WTC11 (cell line): ENCODE measurements at regions not wholly inside any gene's neighbourhood (a gene's known extent, or its start where the extent isn't known, plus 50 kb on each side); places are given as distances from the start of the nearest gene placed in this dataset.

ENCODE experiments used
- ATAC-seq: fragments of 200-7000 bp; cut with Tn5 transposase; 2 replicates; pipeline ENCODE4 v1.10.0; 2021; ENCODE audit warnings: mild to moderate bottlenecking, moderate library complexity
- CTCF ChIA-PET: fragments of 300-600 bp; sonication (Branson Sonifier 250); formaldehyde crosslinking; loops from one replicate; lab custom pipeline; 2021; ENCODE audit warnings: antibody characterized with exemption; lab: Charles Lee
- POLR2A ChIA-PET: fragments of 350-600 bp; sonication (Branson Sonifier 250); formaldehyde crosslinking; loops from one replicate; lab custom pipeline; 2021; ENCODE audit warnings: antibody characterized with exemption; lab: Charles Lee
- DNase-seq: peaks from one replicate; pipeline ENCODE4 v3.0.0; 2021; ENCODE audit warnings: low spot score
- H3K27ac Mint-ChIP-seq: 2 replicates; pipeline ENCODE4 v1.8.0; 2021; ENCODE audit warnings: mixed read lengths
- H3K27me3 Mint-ChIP-seq: 2 replicates; pipeline ENCODE4 v1.8.0; 2021; ENCODE audit warnings: low read depth, mild to moderate bottlenecking, moderate library complexity, mixed read lengths
- H3K36me3 Mint-ChIP-seq: 2 replicates; pipeline ENCODE4 v1.8.0; 2021; ENCODE audit warnings: mixed read lengths
- H3K4me1 Mint-ChIP-seq: 2 replicates; pipeline ENCODE4 v1.8.0; 2022; ENCODE audit warnings: mixed read lengths
- H3K4me3 Mint-ChIP-seq: 2 replicates; pipeline ENCODE4 v1.8.0; 2021; ENCODE audit warnings: mild to moderate bottlenecking, moderate library complexity, mixed read lengths
- H3K9me3 Mint-ChIP-seq: 2 replicates; pipeline ENCODE4 v1.8.0; 2021; ENCODE audit warnings: mixed read lengths
- CBFB ChIP-seq: sonication (generic); formaldehyde crosslinking; IDR thresholded peaks from 2 replicates; pipeline ENCODE4 v1.8.1; 2022; ENCODE audit warnings: mild to moderate bottlenecking, low read depth, missing genetic modification reagents
- CDX4 ChIP-seq: fragments of 250-450 bp; sonication (Bioruptor Pico); IDR thresholded peaks from 2 replicates; pipeline ENCODE4 v1.9.0; 2021; ENCODE audit warnings: moderate library complexity, mild to moderate bottlenecking, inconsistent platforms, borderline replicate concordance
- ELF4 ChIP-seq: sonication (generic); formaldehyde crosslinking; IDR thresholded peaks from 2 replicates; pipeline ENCODE4 v1.8.1; 2022; ENCODE audit warnings: low read depth, mild to moderate bottlenecking, moderate library complexity, missing genetic modification reagents
- ETV6 ChIP-seq: sonication (generic); formaldehyde crosslinking; IDR thresholded peaks from 2 replicates; pipeline ENCODE4 v1.8.1; 2022; ENCODE audit warnings: mild to moderate bottlenecking, missing genetic modification reagents
- FOXP1 ChIP-seq: sonication (generic); formaldehyde crosslinking; IDR thresholded peaks from 2 replicates; pipeline ENCODE4 v1.8.0; 2022; ENCODE audit warnings: missing genetic modification reagents, mild to moderate bottlenecking, moderate library complexity, borderline replicate concordance
- GTF2I ChIP-seq: fragments of 250-450 bp; sonication (Bioruptor Pico); conservative IDR thresholded peaks from 2 replicates; pipeline ENCODE4 v1.4.0; 2021; ENCODE audit warnings: mild to moderate bottlenecking
- MXD4 ChIP-seq: fragments of 250-450 bp; sonication (Bioruptor Pico); IDR thresholded peaks from 2 replicates; pipeline ENCODE4 v1.8.0; 2021; ENCODE audit warnings: mild to moderate bottlenecking, moderate library complexity, borderline replicate concordance
- SMAD4 ChIP-seq: sonication (generic); formaldehyde crosslinking; IDR thresholded peaks from 2 replicates; pipeline ENCODE4 v1.8.0; 2022; ENCODE audit warnings: mild to moderate bottlenecking, missing genetic modification reagents
- TCF7 ChIP-seq: sonication (generic); formaldehyde crosslinking; IDR thresholded peaks from 2 replicates; pipeline ENCODE4 v1.8.0; 2022; ENCODE audit warnings: mild to moderate bottlenecking, low read depth, missing genetic modification reagents, moderate library complexity
- TEAD4 ChIP-seq: sonication (generic); formaldehyde crosslinking; IDR thresholded peaks from 2 replicates; pipeline ENCODE4 v1.8.0; 2022; ENCODE audit warnings: mild to moderate bottlenecking, missing genetic modification reagents
- ZNF121 ChIP-seq: sonication (generic); formaldehyde crosslinking; IDR thresholded peaks from 2 replicates; pipeline ENCODE4 v1.8.0; 2023; ENCODE audit warnings: missing genetic modification reagents
- ZNF396 ChIP-seq: fragments of 250-450 bp; sonication (Bioruptor Pico); IDR thresholded peaks from 2 replicates; pipeline ENCODE4 v1.8.0; 2021; ENCODE audit warnings: mild to moderate bottlenecking, moderate library complexity, borderline replicate concordance
- ZNF416 ChIP-seq: fragments of 250-450 bp; sonication (Bioruptor Pico); IDR thresholded peaks from 2 replicates; pipeline ENCODE4 v1.9.0; 2021; ENCODE audit warnings: mild to moderate bottlenecking, inconsistent platforms
- ZNF671 ChIP-seq: fragments of 250-450 bp; sonication (Bioruptor Pico); IDR thresholded peaks from 2 replicates; pipeline ENCODE4 v1.8.0; 2021; ENCODE audit warnings: mild to moderate bottlenecking
- ZSCAN18 ChIP-seq: fragments of 250-450 bp; sonication (Bioruptor Pico); IDR thresholded peaks from 2 replicates; pipeline ENCODE4 v2.1.2; 2022; ENCODE audit warnings: mild to moderate bottlenecking, moderate library complexity
- TF ChIP-seq, protein P1 (sequence below): sonication (generic); formaldehyde crosslinking; IDR thresholded peaks from 2 replicates; pipeline ENCODE4 v1.8.1; 2022; ENCODE audit warnings: low read depth, mild to moderate bottlenecking, moderate library complexity, missing genetic modification reagents, borderline replicate concordance
- TF ChIP-seq, protein P2 (sequence below): fragments of 250-450 bp; sonication (Bioruptor Pico); IDR thresholded peaks from 2 replicates; pipeline ENCODE4 v1.9.0; 2021; ENCODE audit warnings: mild to moderate bottlenecking, borderline replicate concordance
- TF ChIP-seq, protein P3 (sequence below): sonication (generic); formaldehyde crosslinking; IDR thresholded peaks from 2 replicates; pipeline ENCODE4 v1.8.0; 2023; ENCODE audit warnings: missing genetic modification reagents, mild to moderate bottlenecking, borderline replicate concordance

DNA sequence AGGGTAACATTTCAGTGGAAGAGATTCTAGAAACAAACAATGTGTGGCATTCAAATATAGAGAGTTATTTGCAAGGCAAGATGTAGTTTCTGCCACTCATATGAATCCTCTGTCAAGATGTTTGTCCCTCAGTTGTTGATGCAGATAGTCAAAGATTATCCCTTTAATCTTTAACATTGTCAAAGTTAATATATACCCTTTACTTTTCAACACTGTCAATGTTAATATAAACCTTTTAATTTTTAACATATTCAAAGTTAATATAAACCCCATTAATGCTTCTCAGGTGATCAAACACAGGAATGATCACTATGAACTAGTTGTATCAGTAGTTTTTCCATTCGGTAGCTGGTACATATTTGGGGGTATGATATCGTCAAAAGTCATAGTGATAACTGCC lies 51.9 kb upstream of the PICALM start:
- Mint-ChIP-seq H3K27me3 (no peaks in the 10 kb centered on the region), H3K9me3 (no peaks in the 10 kb centered on the region), H3K36me3 (no peaks in the 10 kb centered on the region), H3K4me1 (no peaks in the 10 kb centered on the region), H3K4me3 (no peak overlapping the region), H3K27ac (no peak overlapping the region)
- TF ChIP-seq ZNF396 (CRISPR knock-in tag) (no peak), FOXP1 (no peak), TEAD4 (CRISPR knock-in tag) (no peak), ZNF121 (no peak), GTF2I (CRISPR knock-in tag) (no peak)
- ChIA-PET CTCF (no interaction called here), POLR2A (no interaction called here)
- ATAC-seq (no peak), DNase-seq (no peak)

GRCh38 chr11:86119906-86120305 lies 51.0 kb upstream of the PICALM start:
- no peak for ATAC-seq

More at GRCh38 chr11:86119906-86120305, 51.0 kb upstream of the PICALM start:
- H3K27me3 Mint-ChIP-seq, result no peaks in the 10 kb centered on the region
- no peak overlapping the region for H3K27ac Mint-ChIP-seq
- no peaks in the 10 kb centered on the region for H3K9me3 Mint-ChIP-seq
- POLR2A ChIA-PET, result no interaction called here
- no peak overlapping the region for H3K4me3 Mint-ChIP-seq
- CTCF ChIA-PET, result no interaction called here
- DNase-seq, result no peak
- no peaks in the 10 kb centered on the region for H3K36me3 Mint-ChIP-seq
- TF ChIP-seq, protein P1, sequence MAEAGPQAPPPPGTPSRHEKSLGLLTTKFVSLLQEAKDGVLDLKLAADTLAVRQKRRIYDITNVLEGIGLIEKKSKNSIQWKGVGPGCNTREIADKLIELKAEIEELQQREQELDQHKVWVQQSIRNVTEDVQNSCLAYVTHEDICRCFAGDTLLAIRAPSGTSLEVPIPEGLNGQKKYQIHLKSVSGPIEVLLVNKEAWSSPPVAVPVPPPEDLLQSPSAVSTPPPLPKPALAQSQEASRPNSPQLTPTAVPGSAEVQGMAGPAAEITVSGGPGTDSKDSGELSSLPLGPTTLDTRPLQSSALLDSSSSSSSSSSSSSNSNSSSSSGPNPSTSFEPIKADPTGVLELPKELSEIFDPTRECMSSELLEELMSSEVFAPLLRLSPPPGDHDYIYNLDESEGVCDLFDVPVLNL (CRISPR knock-in tag), result no peak
- TF ChIP-seq, protein P2, sequence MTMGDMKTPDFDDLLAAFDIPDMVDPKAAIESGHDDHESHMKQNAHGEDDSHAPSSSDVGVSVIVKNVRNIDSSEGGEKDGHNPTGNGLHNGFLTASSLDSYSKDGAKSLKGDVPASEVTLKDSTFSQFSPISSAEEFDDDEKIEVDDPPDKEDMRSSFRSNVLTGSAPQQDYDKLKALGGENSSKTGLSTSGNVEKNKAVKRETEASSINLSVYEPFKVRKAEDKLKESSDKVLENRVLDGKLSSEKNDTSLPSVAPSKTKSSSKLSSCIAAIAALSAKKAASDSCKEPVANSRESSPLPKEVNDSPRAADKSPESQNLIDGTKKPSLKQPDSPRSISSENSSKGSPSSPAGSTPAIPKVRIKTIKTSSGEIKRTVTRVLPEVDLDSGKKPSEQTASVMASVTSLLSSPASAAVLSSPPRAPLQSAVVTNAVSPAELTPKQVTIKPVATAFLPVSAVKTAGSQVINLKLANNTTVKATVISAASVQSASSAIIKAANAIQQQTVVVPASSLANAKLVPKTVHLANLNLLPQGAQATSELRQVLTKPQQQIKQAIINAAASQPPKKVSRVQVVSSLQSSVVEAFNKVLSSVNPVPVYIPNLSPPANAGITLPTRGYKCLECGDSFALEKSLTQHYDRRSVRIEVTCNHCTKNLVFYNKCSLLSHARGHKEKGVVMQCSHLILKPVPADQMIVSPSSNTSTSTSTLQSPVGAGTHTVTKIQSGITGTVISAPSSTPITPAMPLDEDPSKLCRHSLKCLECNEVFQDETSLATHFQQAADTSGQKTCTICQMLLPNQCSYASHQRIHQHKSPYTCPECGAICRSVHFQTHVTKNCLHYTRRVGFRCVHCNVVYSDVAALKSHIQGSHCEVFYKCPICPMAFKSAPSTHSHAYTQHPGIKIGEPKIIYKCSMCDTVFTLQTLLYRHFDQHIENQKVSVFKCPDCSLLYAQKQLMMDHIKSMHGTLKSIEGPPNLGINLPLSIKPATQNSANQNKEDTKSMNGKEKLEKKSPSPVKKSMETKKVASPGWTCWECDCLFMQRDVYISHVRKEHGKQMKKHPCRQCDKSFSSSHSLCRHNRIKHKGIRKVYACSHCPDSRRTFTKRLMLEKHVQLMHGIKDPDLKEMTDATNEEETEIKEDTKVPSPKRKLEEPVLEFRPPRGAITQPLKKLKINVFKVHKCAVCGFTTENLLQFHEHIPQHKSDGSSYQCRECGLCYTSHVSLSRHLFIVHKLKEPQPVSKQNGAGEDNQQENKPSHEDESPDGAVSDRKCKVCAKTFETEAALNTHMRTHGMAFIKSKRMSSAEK (CRISPR knock-in tag), result no peak
- TF ChIP-seq FOXP1 (no peak), ETV6 (CRISPR knock-in tag) (no peak), MXD4 (no peak), GTF2I (CRISPR knock-in tag) (no peak), ZNF396 (CRISPR knock-in tag) (no peak), CBFB (CRISPR knock-in tag) (no peak), SMAD4 (no peak), ZNF416 (CRISPR knock-in tag) (no peak), ELF4 (CRISPR knock-in tag) (no peak), ZSCAN18 (CRISPR knock-in tag) (no peak), CDX4 (CRISPR knock-in tag) (no peak), TCF7 (CRISPR knock-in tag) (no peak), ZNF671 (CRISPR knock-in tag) (no peak)
- TF ChIP-seq, protein P3, sequence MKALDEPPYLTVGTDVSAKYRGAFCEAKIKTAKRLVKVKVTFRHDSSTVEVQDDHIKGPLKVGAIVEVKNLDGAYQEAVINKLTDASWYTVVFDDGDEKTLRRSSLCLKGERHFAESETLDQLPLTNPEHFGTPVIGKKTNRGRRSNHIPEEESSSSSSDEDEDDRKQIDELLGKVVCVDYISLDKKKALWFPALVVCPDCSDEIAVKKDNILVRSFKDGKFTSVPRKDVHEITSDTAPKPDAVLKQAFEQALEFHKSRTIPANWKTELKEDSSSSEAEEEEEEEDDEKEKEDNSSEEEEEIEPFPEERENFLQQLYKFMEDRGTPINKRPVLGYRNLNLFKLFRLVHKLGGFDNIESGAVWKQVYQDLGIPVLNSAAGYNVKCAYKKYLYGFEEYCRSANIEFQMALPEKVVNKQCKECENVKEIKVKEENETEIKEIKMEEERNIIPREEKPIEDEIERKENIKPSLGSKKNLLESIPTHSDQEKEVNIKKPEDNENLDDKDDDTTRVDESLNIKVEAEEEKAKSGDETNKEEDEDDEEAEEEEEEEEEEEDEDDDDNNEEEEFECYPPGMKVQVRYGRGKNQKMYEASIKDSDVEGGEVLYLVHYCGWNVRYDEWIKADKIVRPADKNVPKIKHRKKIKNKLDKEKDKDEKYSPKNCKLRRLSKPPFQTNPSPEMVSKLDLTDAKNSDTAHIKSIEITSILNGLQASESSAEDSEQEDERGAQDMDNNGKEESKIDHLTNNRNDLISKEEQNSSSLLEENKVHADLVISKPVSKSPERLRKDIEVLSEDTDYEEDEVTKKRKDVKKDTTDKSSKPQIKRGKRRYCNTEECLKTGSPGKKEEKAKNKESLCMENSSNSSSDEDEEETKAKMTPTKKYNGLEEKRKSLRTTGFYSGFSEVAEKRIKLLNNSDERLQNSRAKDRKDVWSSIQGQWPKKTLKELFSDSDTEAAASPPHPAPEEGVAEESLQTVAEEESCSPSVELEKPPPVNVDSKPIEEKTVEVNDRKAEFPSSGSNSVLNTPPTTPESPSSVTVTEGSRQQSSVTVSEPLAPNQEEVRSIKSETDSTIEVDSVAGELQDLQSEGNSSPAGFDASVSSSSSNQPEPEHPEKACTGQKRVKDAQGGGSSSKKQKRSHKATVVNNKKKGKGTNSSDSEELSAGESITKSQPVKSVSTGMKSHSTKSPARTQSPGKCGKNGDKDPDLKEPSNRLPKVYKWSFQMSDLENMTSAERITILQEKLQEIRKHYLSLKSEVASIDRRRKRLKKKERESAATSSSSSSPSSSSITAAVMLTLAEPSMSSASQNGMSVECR (CRISPR knock-in tag), result no peak
- no peaks in the 10 kb centered on the region for H3K4me1 Mint-ChIP-seq
